Hypothalamus (tissue), 51 donors: ENCODE measurements at regions not wholly inside any gene's neighbourhood (a gene's known extent, or its start where the extent isn't known, plus 50 kb on each side); places are given as distances from the start of the nearest gene placed in this dataset.

Experiments
- DNase-seq, 51 donors: peaks; one replicate each; lab custom pipeline; 2025; lab: John Stamatoyannopoulos, UW

DNA sequence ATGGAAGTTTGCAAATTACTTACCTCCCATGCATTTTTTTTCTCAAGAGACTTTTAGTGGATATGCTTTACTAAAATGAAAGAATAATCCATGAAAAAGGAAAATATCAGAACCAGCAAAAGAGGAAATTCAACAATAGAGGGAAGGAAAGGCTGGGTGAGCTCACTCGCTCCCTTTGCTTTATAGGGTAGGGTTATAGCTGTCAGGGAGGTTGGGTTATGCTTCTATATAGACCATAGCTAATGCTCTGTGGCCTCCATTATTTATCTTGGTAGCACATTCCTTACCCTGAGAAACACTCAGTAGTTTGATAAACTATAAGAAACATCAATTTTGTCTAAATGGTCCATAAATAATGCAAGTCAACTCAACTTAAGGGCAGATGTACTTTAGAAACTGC is 215.9 kb upstream of the FAR2 start:
- no peak for DNase-seq

DNA sequence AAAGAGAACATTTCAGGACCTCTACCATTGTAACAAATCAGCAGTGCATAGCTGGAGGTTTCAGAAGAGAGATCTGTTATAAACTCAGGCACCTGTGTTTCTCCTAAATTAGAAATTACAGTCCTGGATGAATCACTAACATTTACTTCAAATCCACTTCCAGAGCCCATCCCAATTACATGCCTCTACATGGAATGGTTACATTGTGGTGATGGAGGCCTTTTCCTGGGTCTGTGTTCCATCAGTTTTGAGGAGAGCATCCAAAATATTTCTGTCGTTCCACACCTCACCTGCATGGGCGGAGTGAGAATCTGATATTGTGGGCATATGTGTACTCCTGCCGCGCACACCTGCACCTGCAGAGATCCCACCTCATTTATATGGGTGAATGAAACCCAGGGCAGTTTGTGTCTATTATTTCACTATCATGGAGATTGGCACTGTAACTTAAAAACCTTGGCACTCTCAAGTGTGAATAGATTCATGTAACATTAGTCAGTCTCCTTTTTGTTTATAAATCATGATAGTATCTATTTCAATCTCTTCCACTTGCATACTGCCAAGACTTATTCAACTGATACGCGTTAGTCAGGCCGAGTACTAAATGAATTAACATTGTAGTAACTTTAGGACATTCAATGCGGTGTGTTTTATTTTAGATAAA is 215.1 kb upstream of the FAR2 start:
- no peak for DNase-seq

DNA sequence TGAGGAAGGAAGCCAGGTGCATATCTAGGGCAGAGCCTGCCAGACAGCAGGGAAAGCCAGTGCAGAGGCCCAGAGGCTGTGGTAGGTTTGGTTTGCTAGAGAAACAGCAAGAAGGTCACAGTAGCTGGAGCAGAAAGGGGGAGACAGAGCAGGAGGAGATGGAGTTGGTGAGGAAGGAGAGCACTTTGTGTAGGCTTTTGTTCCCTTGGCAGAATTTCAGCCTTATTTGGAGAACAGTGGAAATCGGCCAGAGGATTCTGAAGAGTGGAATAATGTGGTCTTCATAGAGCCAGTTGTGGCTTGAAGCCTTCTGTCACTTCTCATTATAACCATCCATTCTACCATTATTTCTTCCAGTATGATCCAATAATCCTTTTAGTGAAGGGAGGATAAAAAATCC is 212.9 kb upstream of the FAR2 start:
- peak in 14 of 51 donors; percentile 1 to 52 (median 7) for DNase-seq

GRCh38 chr12:28936711-28937110 is 212.4 kb upstream of the FAR2 start:
- DNase-seq = peak in 1 of 51 donors; percentile 13

GRCh38 chr12:28937196-28937595 is 211.9 kb upstream of the FAR2 start:
- no peak for DNase-seq

DNA sequence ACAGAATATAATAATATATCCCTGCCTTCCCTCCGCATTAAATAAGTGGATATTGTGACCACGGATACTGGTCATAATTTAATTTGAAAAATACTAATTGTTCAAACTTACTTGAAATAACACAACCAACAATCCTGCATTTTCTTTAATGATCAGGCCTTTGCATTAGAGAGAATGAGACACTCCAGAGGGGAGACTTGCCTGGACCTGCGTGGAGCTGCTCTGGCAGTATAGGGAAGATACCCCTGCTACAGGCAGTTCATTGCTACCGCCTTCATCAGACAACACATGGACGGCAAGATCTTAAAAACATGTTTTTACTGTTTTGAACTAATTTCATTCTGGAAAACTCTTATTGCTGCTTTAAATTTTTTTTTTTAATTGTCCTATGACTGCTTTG is 211.0 kb upstream of the FAR2 start:
- DNase-seq = no peak

DNA sequence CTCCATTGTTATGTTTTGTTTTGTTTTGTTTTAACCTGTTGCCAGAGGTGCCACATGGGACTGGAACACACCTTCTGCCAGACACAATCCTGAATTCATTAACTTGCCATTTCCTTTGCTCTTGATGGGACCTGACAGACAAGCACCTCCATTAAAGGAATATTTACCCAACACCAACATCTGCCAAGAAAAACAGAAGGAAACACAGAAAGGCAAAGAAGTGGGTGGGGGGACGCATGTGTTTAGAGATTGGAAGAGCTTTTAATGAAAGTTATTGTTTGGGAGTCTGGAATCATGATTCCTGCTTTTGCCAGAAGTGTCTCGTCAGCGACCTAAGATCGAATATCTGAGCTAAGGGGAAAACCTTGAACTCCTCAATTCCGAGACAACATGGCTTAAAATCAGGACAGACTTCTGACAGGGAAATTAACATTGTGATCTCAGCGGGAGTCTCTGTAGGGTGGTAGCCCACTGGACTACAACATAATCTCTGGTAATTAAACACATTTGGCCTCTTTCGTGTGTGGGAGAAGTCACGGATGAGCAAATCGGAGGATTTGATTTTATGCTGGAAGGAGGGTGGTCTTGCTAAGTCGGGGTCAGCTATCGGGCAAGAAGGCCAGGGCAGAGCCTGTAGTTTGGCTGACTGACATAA is 210.4 kb upstream of the FAR2 start:
- no peak for DNase-seq

GRCh38 chr12:28939427-28939826 is 209.7 kb upstream of the FAR2 start:
- no peak for DNase-seq

DNA sequence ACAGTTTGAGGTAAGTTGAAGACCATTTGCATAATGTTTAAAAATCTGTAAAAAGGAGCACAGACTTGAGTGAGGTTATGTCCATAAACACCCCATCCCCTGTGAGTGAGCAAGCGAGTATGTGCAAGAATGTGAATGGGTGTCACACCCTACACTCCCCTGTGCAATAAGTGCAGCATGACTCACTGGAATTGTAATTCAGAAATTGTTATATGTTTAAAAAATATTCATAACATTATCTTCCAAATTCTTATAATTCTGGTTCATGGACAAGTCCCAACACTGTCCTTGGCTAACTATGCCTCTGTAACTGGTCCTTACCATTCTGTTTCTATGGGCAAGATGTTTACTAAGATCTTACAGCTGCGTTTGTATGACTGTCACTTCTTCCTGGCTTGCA is 207.8 kb upstream of the FAR2 start:
- DNase-seq = no peak

- no peak for DNase-seq
Measured at GRCh38 chr12:28946361-28946760, 202.7 kb upstream of the FAR2 start.

- no peak for DNase-seq
Measured at GRCh38 chr12:28948685-28949084, 200.4 kb upstream of the FAR2 start.

DNA sequence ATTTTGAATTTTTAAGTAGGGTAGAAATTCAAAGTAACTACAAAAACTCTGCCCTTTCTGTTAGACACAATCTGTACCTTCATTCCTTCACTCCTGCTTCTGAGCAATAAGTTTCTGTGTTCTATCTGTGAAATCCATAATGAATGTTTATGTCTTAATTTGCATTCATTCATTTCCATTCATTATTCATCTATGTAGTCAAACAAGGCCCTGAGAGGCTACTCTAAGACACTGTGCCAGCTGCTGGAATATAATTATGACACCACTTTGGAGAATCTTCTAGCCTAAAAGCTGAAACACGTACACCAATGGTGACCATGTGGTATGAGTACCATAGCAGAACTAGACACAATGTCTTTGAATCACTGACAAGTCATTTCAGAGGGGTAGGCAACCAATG is 199.9 kb upstream of the FAR2 start:
- DNase-seq = no peak

- DNase-seq = no peak
Measured at GRCh38 chr12:28950049-28950448, 199.0 kb upstream of the FAR2 start.

DNA sequence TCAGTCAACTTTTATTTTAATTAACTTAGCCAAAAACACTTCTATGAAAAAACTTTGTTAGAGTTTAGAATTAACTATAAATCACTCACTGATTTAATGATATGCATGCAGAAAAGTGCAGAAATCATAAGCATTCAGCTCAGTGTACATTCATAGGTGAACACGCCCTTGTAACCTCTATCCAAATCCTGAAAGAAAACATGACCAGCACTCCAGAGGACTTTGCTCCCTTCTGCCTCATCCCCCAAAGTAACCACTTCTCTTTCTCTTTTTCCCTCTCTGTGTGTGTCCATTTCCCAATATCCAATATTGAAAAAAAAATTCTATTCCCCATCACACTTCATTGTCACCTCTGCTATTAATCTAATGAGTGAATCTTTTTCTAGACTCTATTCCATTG is 197.1 kb upstream of the FAR2 start:
- DNase-seq = no peak

- no peak for DNase-seq
Measured at GRCh38 chr12:28954333-28954732, 194.7 kb upstream of the FAR2 start.

- DNase-seq = no peak
Measured at GRCh38 chr12:28955491-28955890, 193.6 kb upstream of the FAR2 start.

DNA sequence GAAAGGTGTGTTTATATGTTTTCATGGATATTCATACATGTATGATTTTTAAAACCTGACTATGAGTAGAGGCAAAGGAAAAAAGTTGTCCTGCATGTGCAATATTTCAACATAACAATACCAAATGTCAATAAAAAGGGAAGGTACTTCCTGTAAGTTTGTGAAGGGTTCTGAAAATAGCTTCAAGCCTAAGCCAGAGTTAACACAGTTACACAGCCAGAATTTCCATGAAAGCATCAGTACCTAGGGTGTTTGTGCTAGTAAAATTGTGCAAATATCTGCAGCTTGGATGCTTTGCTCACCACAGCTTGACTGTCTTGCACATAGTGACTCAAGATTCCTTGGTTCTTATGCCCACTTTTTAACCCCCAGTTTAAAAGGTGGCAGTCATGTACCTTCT is 193.1 kb upstream of the FAR2 start:
- DNase-seq = no peak

DNA sequence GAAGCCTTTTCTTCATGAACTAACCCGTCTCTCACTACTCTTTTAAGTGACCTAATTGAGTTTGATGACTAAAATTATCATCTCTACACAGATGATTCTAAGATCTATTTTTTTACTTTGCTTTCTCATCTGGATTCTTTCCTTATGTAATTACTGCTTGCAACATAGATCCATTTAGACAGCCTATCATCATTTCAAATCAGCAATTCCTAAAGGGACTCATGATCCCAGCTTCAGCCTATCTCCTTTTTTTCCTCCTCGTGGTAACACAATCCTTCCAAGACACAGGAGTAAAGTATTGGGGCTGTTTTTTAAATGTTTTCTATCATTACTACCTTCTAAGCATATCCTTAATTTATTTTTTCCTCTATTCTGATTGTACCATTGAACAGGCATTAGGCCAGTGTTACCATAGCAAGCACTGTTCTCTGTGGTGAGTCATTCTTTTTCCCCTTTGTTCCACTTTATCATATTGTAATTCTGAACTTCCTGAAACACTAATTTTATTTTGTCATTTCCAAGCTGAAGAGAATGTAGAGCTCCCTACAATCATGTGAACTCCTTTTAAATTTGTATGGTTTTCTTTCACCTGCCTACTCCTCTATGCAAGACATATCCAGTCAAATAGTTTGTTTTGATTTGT is 190.4 kb upstream of the FAR2 start:
- DNase-seq = peak in 1 of 51 donors; percentile 28

DNA sequence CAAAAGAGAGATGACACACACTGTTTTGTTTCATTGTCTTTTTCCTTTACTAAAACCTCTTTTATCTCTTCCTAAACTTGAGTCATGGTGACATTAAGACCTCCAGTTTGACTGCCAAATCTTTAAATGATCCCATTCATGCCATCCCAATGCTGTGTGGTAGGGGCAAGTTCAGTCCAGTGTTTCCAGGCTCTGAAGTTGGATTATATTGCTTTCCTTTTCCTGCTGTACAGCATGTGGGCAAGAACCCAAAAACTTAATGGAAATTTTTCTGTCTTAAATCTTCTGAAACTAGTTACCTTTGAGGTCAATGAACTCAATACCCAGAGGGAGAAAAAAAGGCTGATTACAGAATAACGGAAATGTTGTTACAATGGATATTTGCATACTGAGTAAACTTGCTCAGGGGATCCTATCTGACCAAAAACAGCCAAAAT is 187.1 kb upstream of the FAR2 start:
- no peak for DNase-seq

GRCh38 chr12:28963554-28963953 is 185.5 kb upstream of the FAR2 start:
- DNase-seq = no peak

- peak in 3 of 51 donors; percentile 0 to 6 (median 3) for DNase-seq
Measured at GRCh38 chr12:28966046-28966780, 182.9 kb upstream of the FAR2 start.
